ENCODE measurements at regions not wholly inside any gene's neighbourhood (a gene's known extent, or its start where the extent isn't known, plus 50 kb on each side); places are given as distances from the start of the nearest gene placed in this dataset.

GRCh38 chr3:135352213-135352612, 557.2 kb downstream of the EPHB1 start:
- TF ChIP-seq CTCF (IDR thresholded peaks at IDR 0.05; ENCODE audit: low read depth, low read length) (no peak), MAX (IDR thresholded peaks at IDR 0.05; ENCODE audit: low read depth, low read length) (no peak), POLR2A (IDR thresholded peaks at IDR 0.05; ENCODE audit: extremely low read depth, insufficient read length) (no peak)
